ENCODE measurements at regions not wholly inside any gene's neighbourhood (a gene's known extent, or its start where the extent isn't known, plus 50 kb on each side); places are given as distances from the start of the nearest gene placed in this dataset.

DNA sequence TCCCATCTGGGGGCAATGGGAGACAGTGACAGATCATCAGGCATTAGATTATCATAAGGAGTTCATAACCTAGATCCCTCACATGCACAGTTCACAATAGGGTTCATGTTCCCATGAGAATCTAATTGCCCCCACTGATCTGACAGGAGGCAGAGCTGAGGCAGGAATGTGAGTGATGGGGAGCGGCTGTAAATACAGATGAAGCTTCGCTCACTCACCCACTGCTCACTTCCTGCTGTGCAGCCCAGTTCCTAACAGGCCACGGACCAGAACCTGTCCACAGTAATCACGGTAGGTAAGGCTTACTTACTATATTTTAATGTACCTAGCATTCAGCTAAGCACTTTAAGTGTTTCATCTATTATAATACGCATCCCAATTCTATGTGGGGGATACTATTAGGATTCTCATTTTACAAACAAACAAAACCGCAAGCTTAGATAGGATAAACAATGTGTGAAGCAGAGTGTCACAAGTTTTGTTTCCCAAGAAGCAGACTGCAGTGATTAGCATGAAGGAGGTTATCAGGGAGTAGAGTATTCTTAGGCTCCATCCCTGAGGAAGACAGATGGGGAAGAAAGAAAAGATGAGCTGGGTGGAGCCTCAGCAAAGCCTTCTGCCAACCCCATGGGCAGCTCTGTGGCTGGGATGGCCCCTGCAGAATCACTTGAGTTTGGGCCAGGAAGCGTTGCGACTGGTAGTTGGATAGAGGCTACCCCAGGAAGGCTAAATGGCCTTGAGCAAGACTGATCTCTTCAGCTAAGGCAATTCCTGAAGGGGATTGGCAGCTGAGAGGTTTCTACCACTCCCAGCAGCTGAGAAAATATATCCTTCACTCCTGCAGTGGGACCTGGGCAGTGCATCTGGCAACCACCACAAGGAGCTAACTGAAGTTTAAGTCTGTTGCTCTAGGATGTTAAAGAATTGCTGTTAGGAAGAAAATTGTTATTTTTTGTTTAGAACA, 133.1 kb downstream of the MREG start:
- Histone ChIP-seq H3K27ac (ENCODE audit: low read depth, low read length, severe bottlenecking) (no peak overlapping the region), H3K4me3 (ENCODE audit: extremely low read depth, insufficient read depth, low read length, poor library complexity, severe bottlenecking) (no peak overlapping the region), H3K36me3 (ENCODE audit: control insufficient read depth, insufficient read depth, low read length) (no peaks in the 10 kb centered on the region), H3K4me1 (ENCODE audit: control insufficient read depth, insufficient read depth, low read length, poor library complexity, severe bottlenecking) (peaks cover 7% of the 10 kb centered on the region), H3K9me3 (ENCODE audit: control insufficient read depth, low read length) (peaks cover 6% of the 10 kb centered on the region)
- 96 to 100% methylated on average over 4 of the region's 8 CpGs for WGBS, 2 experiments (ENCODE audit: insufficient coverage in 2 of 2)

DNA sequence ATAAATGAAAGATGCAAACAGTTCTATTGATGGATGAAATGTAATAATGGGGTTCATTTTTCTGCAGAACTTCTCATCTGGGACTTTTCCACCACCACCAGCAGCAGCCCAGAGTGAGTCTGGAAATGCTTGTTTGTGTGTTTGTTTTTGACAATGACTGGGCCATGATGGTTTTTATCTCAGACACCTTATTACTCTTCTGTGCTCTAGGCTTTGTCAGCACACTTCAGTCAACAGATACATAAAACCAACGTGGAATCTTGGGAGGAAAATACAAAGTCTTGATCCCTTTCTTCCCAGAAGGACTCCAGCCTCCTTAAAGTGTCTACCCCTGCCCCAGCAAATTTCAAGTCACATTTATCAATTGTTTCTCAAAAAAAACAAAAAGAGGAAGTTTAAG, 134.0 kb downstream of the MREG start:
- no peak overlapping the region for H3K4me3 ChIP-seq (ENCODE audit: extremely low read depth, insufficient read depth, low read length, poor library complexity, severe bottlenecking)
- 80 to 91% methylated on average over 1 of the region's 1 CpG for WGBS, 2 experiments (ENCODE audit: insufficient coverage in 2 of 2)
- no peak overlapping the region for H3K27ac ChIP-seq (ENCODE audit: low read depth, low read length, severe bottlenecking)
- H3K36me3 ChIP-seq (ENCODE audit: control insufficient read depth, insufficient read depth, low read length) = no peaks in the 10 kb centered on the region
- H3K9me3 ChIP-seq (ENCODE audit: control insufficient read depth, low read length) = peaks cover 6% of the 10 kb centered on the region
- H3K4me1 ChIP-seq (ENCODE audit: control insufficient read depth, insufficient read depth, low read length, poor library complexity, severe bottlenecking) = peaks cover 7% of the 10 kb centered on the region

DNA sequence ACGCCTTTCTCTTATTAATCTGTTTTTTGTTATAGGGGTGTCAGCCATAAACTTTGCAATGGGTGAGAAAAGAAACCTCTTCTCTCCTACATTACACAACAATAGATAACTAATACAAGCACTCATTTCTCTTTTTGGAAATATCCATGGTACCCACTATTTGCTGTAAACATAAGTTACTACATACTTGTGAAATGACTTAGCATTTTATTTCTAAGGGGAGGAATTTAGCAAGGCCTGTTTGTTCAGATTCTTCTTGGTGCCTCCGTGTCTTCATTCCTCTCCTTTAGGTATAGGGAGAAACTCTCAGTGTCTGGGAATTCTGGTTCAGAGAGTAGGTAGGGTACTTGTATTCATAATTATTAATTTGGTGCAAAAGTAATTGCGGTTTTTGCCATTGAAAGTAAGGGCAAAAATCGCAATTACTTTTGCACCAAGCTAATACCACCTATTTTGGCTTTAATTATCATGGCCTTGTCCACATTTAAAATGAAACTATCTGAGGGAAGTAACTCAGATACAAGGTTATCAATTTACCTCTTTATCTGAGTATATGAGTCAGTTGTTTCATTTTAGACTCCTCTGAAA, 134.8 kb downstream of the MREG start:
- Histone ChIP-seq H3K4me1 (ENCODE audit: control insufficient read depth, insufficient read depth, low read length, poor library complexity, severe bottlenecking) (peaks cover 7% of the 10 kb centered on the region), H3K36me3 (ENCODE audit: control insufficient read depth, insufficient read depth, low read length) (no peaks in the 10 kb centered on the region), H3K9me3 (ENCODE audit: control insufficient read depth, low read length) (peaks cover 6% of the 10 kb centered on the region), H3K27ac (ENCODE audit: low read depth, low read length, severe bottlenecking) (no peak overlapping the region), H3K4me3 (ENCODE audit: extremely low read depth, insufficient read depth, low read length, poor library complexity, severe bottlenecking) (no peak overlapping the region)
- WGBS, 2 experiments (ENCODE audit: insufficient coverage in 2 of 2) = 100% methylated on average over 1 of the region's 4 CpGs; no CpG with 5 or more reads in 1 of the 2 experiments

DNA sequence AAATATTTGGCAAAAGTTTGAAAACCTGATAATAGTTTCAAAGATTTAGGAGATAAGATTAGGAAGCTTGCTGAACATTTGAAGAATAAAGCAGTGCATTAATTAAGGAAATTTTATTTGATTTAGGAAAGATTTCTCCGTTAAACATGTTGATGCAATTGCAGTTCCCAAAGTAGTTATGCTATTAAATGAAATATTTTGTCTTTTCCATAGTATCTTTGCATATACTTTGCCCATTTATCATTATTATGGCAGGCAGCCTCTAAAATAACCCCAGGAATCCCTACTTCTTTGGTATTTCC, 136.5 kb downstream of the MREG start:
- WGBS, 2 experiments (ENCODE audit: insufficient coverage in 2 of 2) = no CpG with 5 or more reads among the region's 1 CpG
- H3K4me3 ChIP-seq (ENCODE audit: extremely low read depth, insufficient read depth, low read length, poor library complexity, severe bottlenecking) = no peak overlapping the region
- no peak overlapping the region for H3K27ac ChIP-seq (ENCODE audit: low read depth, low read length, severe bottlenecking)
- H3K9me3 ChIP-seq (ENCODE audit: control insufficient read depth, low read length) = peaks cover 6% of the 10 kb centered on the region
- H3K4me1 ChIP-seq (ENCODE audit: control insufficient read depth, insufficient read depth, low read length, poor library complexity, severe bottlenecking) = peaks cover 7% of the 10 kb centered on the region
- H3K36me3 ChIP-seq (ENCODE audit: control insufficient read depth, insufficient read depth, low read length) = no peaks in the 10 kb centered on the region

DNA sequence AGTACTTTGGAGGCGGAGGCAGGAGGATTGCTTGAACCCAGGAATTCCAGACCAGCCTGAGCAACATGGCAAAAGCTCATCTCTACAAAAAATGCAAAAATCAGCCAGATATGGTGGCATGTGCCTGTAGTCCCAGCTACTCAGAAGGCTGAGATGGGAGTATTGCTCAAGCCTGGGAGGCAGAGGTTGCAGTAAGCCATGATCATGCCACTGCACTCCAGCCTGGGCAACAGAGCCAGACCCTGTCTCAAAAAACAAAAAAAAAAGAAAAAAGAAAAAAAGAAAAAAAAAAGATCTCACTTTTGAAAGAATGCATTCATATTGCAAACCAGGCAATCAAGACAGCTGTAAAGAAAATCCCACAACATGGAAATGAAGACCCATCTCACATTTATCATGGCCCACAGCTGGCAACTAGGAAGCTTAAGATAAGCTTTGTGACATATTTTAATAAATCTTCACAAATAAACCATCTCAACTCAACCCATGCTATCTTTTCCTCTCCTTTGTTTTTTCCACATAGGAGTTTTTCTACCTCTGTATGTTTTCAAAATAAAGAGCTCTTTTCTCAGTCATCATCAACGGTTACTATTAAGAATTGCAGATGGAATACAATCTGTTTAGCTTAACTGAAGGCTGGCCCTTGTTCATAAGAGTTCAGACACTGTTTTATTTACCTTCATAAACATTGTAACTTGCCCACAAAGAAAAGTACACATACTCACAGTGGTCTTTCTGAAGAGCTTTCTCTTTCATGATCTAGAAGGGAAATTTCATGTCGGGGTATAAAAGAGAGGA, 137.0 kb downstream of the MREG start:
- WGBS, 2 experiments (ENCODE audit: insufficient coverage in 2 of 2) = 88 to 92% methylated on average over 2 to 3 of the region's 3 CpGs
- H3K36me3 ChIP-seq (ENCODE audit: control insufficient read depth, insufficient read depth, low read length) = no peaks in the 10 kb centered on the region
- peaks cover 6% of the 10 kb centered on the region for H3K9me3 ChIP-seq (ENCODE audit: control insufficient read depth, low read length)
- H3K4me3 ChIP-seq (ENCODE audit: extremely low read depth, insufficient read depth, low read length, poor library complexity, severe bottlenecking) = no peak overlapping the region
- peaks cover 7% of the 10 kb centered on the region for H3K4me1 ChIP-seq (ENCODE audit: control insufficient read depth, insufficient read depth, low read length, poor library complexity, severe bottlenecking)
- H3K27ac ChIP-seq (ENCODE audit: low read depth, low read length, severe bottlenecking) = no peak overlapping the region

DNA sequence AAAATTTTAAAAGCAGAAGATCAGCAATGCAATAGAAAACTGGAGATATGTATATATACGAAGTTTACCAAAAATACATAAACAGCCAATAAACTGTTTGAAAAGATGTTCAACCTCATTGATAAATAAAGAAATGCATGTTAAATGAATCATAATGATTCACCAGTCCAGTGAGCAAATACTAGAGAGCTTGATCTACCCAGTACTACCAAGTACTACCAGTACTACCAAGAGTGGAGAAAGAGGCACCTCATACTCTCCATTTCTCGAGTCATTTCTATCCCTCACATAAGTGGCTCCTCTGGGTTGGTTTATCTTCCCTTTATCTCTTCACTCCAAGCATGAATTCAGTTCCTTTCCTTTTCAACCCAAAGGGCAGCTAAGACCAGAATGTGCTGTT, 138.9 kb downstream of the MREG start:
- no peak overlapping the region for H3K27ac ChIP-seq (ENCODE audit: low read depth, low read length, severe bottlenecking)
- H3K36me3 ChIP-seq (ENCODE audit: control insufficient read depth, insufficient read depth, low read length) = no peaks in the 10 kb centered on the region
- 88% methylated on average over 1 of the region's 2 CpGs; no CpG with 5 or more reads in 1 of the 2 experiments for WGBS, 2 experiments (ENCODE audit: insufficient coverage in 2 of 2)
- H3K9me3 ChIP-seq (ENCODE audit: control insufficient read depth, low read length) = peaks cover 6% of the 10 kb centered on the region
- peaks cover 10% of the 10 kb centered on the region for H3K4me1 ChIP-seq (ENCODE audit: control insufficient read depth, insufficient read depth, low read length, poor library complexity, severe bottlenecking)
- no peak overlapping the region for H3K4me3 ChIP-seq (ENCODE audit: extremely low read depth, insufficient read depth, low read length, poor library complexity, severe bottlenecking)

DNA sequence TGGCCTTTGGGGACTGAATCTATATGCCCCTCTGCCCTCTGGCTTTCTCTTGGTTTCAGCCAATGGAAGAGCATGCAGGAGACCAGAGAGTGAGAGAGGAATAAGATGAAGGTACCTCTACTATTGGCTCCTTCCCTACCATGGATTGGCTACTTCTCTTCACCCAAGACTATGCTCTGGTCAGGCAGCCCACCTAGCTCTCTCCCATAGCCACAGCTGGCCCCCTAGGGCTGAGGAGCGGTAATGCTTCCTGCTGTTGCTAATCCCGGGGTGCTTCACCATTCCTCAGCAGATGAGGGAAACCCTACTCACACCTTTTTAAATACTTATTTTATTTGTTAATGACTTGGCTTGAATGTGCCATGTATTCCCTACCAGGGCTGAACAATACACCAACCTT, 142.4 kb downstream of the MREG start:
- WGBS, 2 experiments (ENCODE audit: insufficient coverage in 2 of 2) = 100% methylated on average over 1 of the region's 2 CpGs; no CpG with 5 or more reads in 1 of the 2 experiments
- Histone ChIP-seq H3K4me1 (ENCODE audit: control insufficient read depth, insufficient read depth, low read length, poor library complexity, severe bottlenecking) (peaks cover 10% of the 10 kb centered on the region), H3K4me3 (ENCODE audit: extremely low read depth, insufficient read depth, low read length, poor library complexity, severe bottlenecking) (no peak overlapping the region), H3K27ac (ENCODE audit: low read depth, low read length, severe bottlenecking) (no peak overlapping the region), H3K36me3 (ENCODE audit: control insufficient read depth, insufficient read depth, low read length) (no peaks in the 10 kb centered on the region), H3K9me3 (ENCODE audit: control insufficient read depth, low read length) (no peaks in the 10 kb centered on the region)

DNA sequence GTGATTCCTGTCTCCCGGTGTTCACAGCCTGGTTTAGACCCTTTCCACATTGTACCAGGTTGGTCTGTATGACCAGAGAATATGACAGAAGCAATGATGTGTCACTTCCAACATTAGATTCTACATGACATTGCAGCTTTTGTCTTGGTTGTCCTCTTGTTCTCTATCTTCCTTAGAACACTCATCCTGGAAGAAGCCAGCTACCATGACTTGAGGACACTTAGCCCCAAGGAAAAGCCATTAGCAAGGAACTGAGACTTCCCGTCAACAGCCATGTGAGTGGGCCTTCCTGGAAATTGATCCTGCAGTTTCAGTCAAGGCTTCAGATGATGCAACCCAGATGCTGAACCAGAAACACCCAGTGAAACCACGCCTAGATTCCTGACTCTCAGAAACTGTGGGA, 143.3 kb downstream of the MREG start:
- Histone ChIP-seq H3K4me1 (ENCODE audit: control insufficient read depth, insufficient read depth, low read length, poor library complexity, severe bottlenecking) (peaks cover 10% of the 10 kb centered on the region), H3K27ac (ENCODE audit: low read depth, low read length, severe bottlenecking) (peak overlapping the region; percentile 74), H3K36me3 (ENCODE audit: control insufficient read depth, insufficient read depth, low read length) (no peaks in the 10 kb centered on the region), H3K4me3 (ENCODE audit: extremely low read depth, insufficient read depth, low read length, poor library complexity, severe bottlenecking) (no peak overlapping the region), H3K9me3 (ENCODE audit: control insufficient read depth, low read length) (no peaks in the 10 kb centered on the region)
- 74 to 87% methylated on average over 1 to 2 of the region's 3 CpGs for WGBS, 2 experiments (ENCODE audit: insufficient coverage in 2 of 2)

DNA sequence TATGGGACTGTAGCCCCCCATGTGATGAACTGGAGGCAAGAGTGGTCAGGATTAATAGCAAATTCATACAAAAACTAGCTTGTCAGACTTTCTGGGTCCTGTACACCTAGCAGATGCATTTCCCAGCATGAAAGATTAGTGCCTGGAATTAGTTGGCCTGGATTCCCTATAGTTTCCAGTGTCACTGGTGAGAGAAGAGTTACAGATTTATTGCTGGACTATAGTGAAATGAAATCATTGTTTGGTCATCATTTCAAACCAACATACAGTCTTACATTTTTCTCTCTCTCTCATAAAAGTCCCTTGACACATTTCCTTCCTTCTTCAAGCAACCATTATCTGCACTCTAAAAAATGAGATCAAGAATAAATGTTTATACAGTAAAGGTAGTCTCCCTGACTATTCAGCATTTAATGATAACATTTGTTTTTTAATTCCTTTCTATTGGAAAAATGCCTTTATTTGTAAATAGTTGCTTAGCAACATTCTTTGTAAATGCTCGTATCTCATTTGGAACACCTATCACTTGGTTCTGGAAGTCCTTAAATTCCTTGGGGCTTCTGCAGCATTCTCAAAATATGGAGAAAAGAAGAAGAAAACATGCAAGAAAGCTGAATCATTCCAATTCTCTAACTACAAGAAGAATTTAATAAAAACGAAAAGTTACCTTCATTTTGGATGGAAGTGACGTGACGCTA, 144.4 kb downstream of the MREG start:
- Histone ChIP-seq H3K36me3 (ENCODE audit: control insufficient read depth, insufficient read depth, low read length) (no peaks in the 10 kb centered on the region), H3K4me1 (ENCODE audit: control insufficient read depth, insufficient read depth, low read length, poor library complexity, severe bottlenecking) (peaks cover 10% of the 10 kb centered on the region), H3K27ac (ENCODE audit: low read depth, low read length, severe bottlenecking) (no peak overlapping the region), H3K9me3 (ENCODE audit: control insufficient read depth, low read length) (no peaks in the 10 kb centered on the region), H3K4me3 (ENCODE audit: extremely low read depth, insufficient read depth, low read length, poor library complexity, severe bottlenecking) (no peak overlapping the region)
- WGBS, 2 experiments (ENCODE audit: insufficient coverage in 2 of 2) = 91 to 100% methylated on average over 1 to 2 of the region's 4 CpGs

DNA sequence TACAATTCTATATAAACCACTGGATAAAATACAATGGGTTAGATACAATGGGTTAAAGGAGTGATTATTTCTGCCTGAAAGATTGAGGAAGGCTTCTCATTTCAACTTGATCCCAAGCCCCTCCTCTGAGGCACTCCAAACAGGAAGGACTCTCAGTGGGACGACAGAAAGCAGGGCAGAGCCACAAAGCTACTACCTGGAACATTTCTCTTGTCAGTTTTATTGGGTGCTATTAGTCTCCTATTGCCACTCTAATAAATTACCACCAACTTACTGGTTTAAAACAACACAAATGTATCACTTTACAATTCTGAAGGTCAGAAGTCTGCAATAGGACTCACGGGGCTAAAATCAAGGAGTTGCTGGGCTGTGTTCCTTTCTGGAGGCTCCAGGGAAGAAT, 146.7 kb downstream of the MREG start:
- Histone ChIP-seq H3K36me3 (ENCODE audit: control insufficient read depth, insufficient read depth, low read length) (no peaks in the 10 kb centered on the region), H3K4me1 (ENCODE audit: control insufficient read depth, insufficient read depth, low read length, poor library complexity, severe bottlenecking) (peaks cover 10% of the 10 kb centered on the region), H3K27ac (ENCODE audit: low read depth, low read length, severe bottlenecking) (no peak overlapping the region), H3K4me3 (ENCODE audit: extremely low read depth, insufficient read depth, low read length, poor library complexity, severe bottlenecking) (no peak overlapping the region), H3K9me3 (ENCODE audit: control insufficient read depth, low read length) (no peaks in the 10 kb centered on the region)
- WGBS, 2 experiments (ENCODE audit: insufficient coverage in 2 of 2) = 100% methylated on average over 1 of the region's 2 CpGs; no CpG with 5 or more reads in 1 of the 2 experiments
